ENCODE measurements at regions not wholly inside any gene's neighbourhood (a gene's known extent, or its start where the extent isn't known, plus 50 kb on each side); places are given as distances from the start of the nearest gene placed in this dataset.

DNA sequence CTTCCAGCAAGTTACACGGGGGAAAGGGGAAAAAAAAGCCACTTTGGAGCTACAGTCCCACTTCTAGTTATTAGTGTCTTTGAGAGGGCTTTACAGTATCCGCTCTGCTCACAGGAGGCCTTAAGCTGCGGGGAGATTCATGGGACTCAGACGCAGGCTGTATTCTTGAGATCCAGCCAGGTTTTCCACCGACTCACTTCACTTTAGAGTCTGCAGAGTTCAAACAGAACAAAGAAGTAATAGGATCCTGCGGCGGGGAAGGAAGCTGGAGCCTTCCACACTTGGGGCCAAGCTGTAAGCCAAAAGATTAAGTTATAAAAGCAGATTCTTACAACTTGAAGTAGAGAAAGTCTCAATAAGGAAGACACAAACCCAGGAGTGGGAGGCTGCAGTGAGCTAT lies 60.2 kb upstream of the FAM174B start:
- H3K79me2 ChIP-seq (ENCODE audit: control insufficient read depth, insufficient read depth, low read length), result no peaks in the 10 kb centered on the region
- H2AFZ ChIP-seq (ENCODE audit: control insufficient read depth, low read depth, low read length), result no peak overlapping the region
- no peak overlapping the region for H3K4me3 ChIP-seq
- ChIA-PET POLR2A (no interaction called here), CTCF (interaction anchor here (0.9 to 6.7 kb wide), 7 partner anchors 62 to 325 kb away, joined by 3 to 95 read pairs (median 10); no protein-coding TSS in a partner anchor), SMC1A (ENCODE audit: uncharacterized antibody, unreplicated experiment) (interaction anchor here (0.9 to 2.4 kb wide), 4 partner anchors 65 to 195 kb away, joined by 3 to 22 read pairs (median 14); no protein-coding TSS in a partner anchor), RAD21 (ENCODE audit: unreplicated experiment) (interaction anchor here (0.7 to 2.8 kb wide), 3 partner anchors 51 to 194 kb away, joined by 3 to 18 read pairs (median 8); no protein-coding TSS in a partner anchor)
- no TSS peak for BruUV-seq (replicated peaks)
- WGBS (ENCODE audit: insufficient coverage, insufficient replicate concordance, low lambda C conversion rate, missing lambda C conversion rate), result 42% methylated on average over 7 of the region's 7 CpGs
- ATAC-seq (no peak), DNase-seq (ENCODE audit: low read depth, low spot score) (no peak), FAIRE-seq (no peak)
- in situ Hi-C loops (cut with MboI), result loop anchor here (5.0 kb wide), 1 partner anchor 618 kb away; no protein-coding TSS in a partner anchor
- peaks cover 0 to 3% of the 10 kb centered on the region in 2 experiments; a peak in 1 of 4 replicates for H3K27me3 ChIP-seq (replicated peaks in 1 of 2; ENCODE audit: control insufficient read depth in 2 of 2, insufficient read depth in 2 of 2, low read length in 1 of 2)
- H3K4me2 ChIP-seq (ENCODE audit: control insufficient read depth, insufficient read depth), result no peak overlapping the region
- no peak overlapping the region for H3K27ac ChIP-seq (ENCODE audit: control insufficient read depth, insufficient read depth)
- intact Hi-C loops (cut with micrococcal nuclease; ENCODE audit: unreplicated experiment), result loop anchor here (1.0 to 2.0 kb wide), 4 partner anchors 194 to 619 kb away; no protein-coding TSS in a partner anchor
- no peaks in the 10 kb centered on the region; the same call in 2 of the 3 replicates for H3K9me3 ChIP-seq (replicated peaks; ENCODE audit: control insufficient read depth, insufficient read depth, low read length)
- no peak overlapping the region for H3K9ac ChIP-seq (ENCODE audit: control insufficient read depth, insufficient read depth, low read length)
- TF ChIP-seq GABPA (IDR thresholded peaks at IDR 0.05; ENCODE audit: low read depth) (no peak), TAF1 (IDR thresholded peaks at IDR 0.05; ENCODE audit: borderline replicate concordance, low read depth, low read length) (no peak), RAD21 (IDR thresholded peaks at IDR 0.05; ENCODE audit: insufficient read depth, low read depth, low read length) (no peak), FOXK2 (IDR thresholded peaks at IDR 0.05) (no peak), CBX3 (IDR thresholded peaks at IDR 0.05; ENCODE audit: borderline replicate concordance, low read depth) (no peak), YY1 (IDR thresholded peaks at IDR 0.05; ENCODE audit: low read depth, low read length) (no peak), BMI1 (IDR thresholded peaks at IDR 0.05; ENCODE audit: borderline replicate concordance) (no peak)
- TF ChIP-seq, protein P1, sequence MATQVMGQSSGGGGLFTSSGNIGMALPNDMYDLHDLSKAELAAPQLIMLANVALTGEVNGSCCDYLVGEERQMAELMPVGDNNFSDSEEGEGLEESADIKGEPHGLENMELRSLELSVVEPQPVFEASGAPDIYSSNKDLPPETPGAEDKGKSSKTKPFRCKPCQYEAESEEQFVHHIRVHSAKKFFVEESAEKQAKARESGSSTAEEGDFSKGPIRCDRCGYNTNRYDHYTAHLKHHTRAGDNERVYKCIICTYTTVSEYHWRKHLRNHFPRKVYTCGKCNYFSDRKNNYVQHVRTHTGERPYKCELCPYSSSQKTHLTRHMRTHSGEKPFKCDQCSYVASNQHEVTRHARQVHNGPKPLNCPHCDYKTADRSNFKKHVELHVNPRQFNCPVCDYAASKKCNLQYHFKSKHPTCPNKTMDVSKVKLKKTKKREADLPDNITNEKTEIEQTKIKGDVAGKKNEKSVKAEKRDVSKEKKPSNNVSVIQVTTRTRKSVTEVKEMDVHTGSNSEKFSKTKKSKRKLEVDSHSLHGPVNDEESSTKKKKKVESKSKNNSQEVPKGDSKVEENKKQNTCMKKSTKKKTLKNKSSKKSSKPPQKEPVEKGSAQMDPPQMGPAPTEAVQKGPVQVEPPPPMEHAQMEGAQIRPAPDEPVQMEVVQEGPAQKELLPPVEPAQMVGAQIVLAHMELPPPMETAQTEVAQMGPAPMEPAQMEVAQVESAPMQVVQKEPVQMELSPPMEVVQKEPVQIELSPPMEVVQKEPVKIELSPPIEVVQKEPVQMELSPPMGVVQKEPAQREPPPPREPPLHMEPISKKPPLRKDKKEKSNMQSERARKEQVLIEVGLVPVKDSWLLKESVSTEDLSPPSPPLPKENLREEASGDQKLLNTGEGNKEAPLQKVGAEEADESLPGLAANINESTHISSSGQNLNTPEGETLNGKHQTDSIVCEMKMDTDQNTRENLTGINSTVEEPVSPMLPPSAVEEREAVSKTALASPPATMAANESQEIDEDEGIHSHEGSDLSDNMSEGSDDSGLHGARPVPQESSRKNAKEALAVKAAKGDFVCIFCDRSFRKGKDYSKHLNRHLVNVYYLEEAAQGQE (IDR thresholded peaks at IDR 0.05; ENCODE audit: low read depth, low read length), result no peak
- TF ChIP-seq, protein P2, sequence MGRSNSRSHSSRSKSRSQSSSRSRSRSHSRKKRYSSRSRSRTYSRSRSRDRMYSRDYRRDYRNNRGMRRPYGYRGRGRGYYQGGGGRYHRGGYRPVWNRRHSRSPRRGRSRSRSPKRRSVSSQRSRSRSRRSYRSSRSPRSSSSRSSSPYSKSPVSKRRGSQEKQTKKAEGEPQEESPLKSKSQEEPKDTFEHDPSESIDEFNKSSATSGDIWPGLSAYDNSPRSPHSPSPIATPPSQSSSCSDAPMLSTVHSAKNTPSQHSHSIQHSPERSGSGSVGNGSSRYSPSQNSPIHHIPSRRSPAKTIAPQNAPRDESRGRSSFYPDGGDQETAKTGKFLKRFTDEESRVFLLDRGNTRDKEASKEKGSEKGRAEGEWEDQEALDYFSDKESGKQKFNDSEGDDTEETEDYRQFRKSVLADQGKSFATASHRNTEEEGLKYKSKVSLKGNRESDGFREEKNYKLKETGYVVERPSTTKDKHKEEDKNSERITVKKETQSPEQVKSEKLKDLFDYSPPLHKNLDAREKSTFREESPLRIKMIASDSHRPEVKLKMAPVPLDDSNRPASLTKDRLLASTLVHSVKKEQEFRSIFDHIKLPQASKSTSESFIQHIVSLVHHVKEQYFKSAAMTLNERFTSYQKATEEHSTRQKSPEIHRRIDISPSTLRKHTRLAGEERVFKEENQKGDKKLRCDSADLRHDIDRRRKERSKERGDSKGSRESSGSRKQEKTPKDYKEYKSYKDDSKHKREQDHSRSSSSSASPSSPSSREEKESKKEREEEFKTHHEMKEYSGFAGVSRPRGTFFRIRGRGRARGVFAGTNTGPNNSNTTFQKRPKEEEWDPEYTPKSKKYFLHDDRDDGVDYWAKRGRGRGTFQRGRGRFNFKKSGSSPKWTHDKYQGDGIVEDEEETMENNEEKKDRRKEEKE (IDR thresholded peaks at IDR 0.05), result no peak
- TF ChIP-seq, protein P3, sequence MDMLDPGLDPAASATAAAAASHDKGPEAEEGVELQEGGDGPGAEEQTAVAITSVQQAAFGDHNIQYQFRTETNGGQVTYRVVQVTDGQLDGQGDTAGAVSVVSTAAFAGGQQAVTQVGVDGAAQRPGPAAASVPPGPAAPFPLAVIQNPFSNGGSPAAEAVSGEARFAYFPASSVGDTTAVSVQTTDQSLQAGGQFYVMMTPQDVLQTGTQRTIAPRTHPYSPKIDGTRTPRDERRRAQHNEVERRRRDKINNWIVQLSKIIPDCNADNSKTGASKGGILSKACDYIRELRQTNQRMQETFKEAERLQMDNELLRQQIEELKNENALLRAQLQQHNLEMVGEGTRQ (IDR thresholded peaks at IDR 0.05; ENCODE audit: borderline replicate concordance, low read depth, low read length), result no peak
- TF ChIP-seq, protein P4, sequence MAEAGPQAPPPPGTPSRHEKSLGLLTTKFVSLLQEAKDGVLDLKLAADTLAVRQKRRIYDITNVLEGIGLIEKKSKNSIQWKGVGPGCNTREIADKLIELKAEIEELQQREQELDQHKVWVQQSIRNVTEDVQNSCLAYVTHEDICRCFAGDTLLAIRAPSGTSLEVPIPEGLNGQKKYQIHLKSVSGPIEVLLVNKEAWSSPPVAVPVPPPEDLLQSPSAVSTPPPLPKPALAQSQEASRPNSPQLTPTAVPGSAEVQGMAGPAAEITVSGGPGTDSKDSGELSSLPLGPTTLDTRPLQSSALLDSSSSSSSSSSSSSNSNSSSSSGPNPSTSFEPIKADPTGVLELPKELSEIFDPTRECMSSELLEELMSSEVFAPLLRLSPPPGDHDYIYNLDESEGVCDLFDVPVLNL (IDR thresholded peaks at IDR 0.05; ENCODE audit: low read depth, low read length), result no peak
- H3K36me3 ChIP-seq (ENCODE audit: control insufficient read depth in 2 of 2, insufficient read depth in 2 of 2, low read length in 1 of 2), result no peaks in the 10 kb centered on the region
- H3K4me1 ChIP-seq (ENCODE audit: control insufficient read depth, insufficient read depth, low read length), result 0 out of 2 replicates have a peak, but pooled peaks cover 3% of the 10 kb centered on the region
- no peaks in the 10 kb centered on the region for H4K20me1 ChIP-seq (ENCODE audit: control insufficient read depth, insufficient read depth)
